ENCODE measurements at regions not wholly inside any gene's neighbourhood (a gene's known extent, or its start where the extent isn't known, plus 50 kb on each side); places are given as distances from the start of the nearest gene placed in this dataset.

DNA sequence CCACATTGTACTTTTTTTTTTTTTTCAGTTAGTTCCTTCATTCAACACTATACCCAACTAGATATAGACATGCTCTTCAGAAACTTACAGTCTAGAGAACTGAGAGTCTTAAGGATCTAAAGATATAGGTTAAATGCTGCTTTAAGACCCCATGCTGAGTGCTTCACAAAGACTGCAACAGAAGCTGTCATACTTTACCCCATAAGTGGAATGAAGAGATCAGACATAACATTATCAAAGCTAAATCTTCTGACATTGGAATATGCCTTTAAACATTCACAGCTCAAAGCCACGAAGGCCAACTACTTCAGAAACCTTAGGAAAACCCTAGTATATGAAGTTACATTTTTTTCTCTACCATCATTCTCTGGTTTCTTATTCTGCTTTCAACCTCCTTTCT is 666.4 kb downstream of the KCNT2 start:
- Histone ChIP-seq H3K4me3 (no peak overlapping the region), H3K36me3 (no peaks in the 10 kb centered on the region), H3K27me3 (no peaks in the 10 kb centered on the region), H3K9me3 (no peaks in the 10 kb centered on the region), H3K4me1 (no peaks in the 10 kb centered on the region), H3K27ac (no peak overlapping the region)
- no peak for ATAC-seq
- TF ChIP-seq POLR2A (IDR thresholded peaks at IDR 0.05), result no peak
- TF ChIP-seq, protein P1, sequence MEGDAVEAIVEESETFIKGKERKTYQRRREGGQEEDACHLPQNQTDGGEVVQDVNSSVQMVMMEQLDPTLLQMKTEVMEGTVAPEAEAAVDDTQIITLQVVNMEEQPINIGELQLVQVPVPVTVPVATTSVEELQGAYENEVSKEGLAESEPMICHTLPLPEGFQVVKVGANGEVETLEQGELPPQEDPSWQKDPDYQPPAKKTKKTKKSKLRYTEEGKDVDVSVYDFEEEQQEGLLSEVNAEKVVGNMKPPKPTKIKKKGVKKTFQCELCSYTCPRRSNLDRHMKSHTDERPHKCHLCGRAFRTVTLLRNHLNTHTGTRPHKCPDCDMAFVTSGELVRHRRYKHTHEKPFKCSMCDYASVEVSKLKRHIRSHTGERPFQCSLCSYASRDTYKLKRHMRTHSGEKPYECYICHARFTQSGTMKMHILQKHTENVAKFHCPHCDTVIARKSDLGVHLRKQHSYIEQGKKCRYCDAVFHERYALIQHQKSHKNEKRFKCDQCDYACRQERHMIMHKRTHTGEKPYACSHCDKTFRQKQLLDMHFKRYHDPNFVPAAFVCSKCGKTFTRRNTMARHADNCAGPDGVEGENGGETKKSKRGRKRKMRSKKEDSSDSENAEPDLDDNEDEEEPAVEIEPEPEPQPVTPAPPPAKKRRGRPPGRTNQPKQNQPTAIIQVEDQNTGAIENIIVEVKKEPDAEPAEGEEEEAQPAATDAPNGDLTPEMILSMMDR (IDR thresholded peaks at IDR 0.05 in 4 of 5, conservative IDR thresholded peaks at IDR 0.05 in 1 of 5), result no peak
- intact Hi-C loops (cut with DNase I; ENCODE audit: low total_unique reads), result no loop called here
- no peak for DNase-seq
- in situ Hi-C loops (cut with MboI; ENCODE audit: low sequenced_read_pairs in 4 of 4), result no loop called here

DNA sequence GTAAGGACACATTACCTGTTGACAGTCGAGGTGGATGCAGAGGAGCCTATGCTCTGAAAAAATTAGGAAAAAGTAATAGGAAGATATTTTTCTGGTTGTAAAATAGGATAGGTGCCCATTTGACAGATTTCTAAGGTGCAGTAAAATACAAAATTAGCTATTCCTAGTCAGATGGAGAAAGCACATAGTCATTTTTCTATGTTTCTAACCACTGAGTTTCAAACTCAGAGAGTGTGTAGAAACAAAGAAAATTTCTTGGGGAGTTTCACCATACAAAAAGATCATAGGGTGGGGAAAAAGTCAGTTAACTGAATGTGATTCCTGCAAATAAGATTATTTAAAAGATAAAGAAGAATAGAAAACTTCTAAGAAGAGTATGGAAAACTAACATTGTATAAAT is 666.9 kb downstream of the KCNT2 start:
- H3K27ac ChIP-seq, result no peak overlapping the region
- intact Hi-C loops (cut with DNase I; ENCODE audit: low total_unique reads) (no loop called here), in situ Hi-C loops (cut with MboI; ENCODE audit: low sequenced_read_pairs in 4 of 4) (no loop called here)
- no peak for TF ChIP-seq POLR2A (IDR thresholded peaks at IDR 0.05)
- TF ChIP-seq, protein P1 (IDR thresholded peaks at IDR 0.05 in 4 of 5, conservative IDR thresholded peaks at IDR 0.05 in 1 of 5), result no peak
- no peaks in the 10 kb centered on the region for H3K9me3 ChIP-seq
- no peaks in the 10 kb centered on the region for H3K36me3 ChIP-seq
- H3K4me1 ChIP-seq, result no peaks in the 10 kb centered on the region
- DNase-seq (no peak), ATAC-seq (no peak)
- no peaks in the 10 kb centered on the region for H3K27me3 ChIP-seq
- H3K4me3 ChIP-seq, result no peak overlapping the region

DNA sequence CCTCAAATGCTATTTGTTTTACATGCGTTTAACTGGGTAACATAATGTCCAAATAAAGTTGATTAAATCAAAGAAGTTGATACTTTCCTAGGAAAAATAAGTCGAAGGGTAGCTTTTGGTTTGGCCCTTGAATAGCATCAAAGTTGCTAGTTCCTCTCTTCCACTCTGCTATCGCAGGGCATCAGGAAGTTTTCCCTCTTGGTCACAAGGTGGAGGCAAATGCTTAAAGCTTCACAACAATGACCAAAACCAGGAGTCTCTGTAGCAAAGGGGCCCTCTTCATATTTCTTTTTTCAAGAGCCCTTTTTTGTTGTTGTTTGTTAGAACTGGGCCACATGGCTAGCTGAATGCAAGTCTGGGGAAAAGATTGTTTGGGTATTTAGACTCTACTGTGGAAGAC is 668.4 kb downstream of the KCNT2 start:
- no peak for DNase-seq
- Histone ChIP-seq H3K36me3 (no peaks in the 10 kb centered on the region), H3K4me1 (no peaks in the 10 kb centered on the region), H3K27ac (no peak overlapping the region), H3K4me3 (no peak overlapping the region), H3K27me3 (no peaks in the 10 kb centered on the region), H3K9me3 (no peaks in the 10 kb centered on the region)
- TF ChIP-seq, protein P1 (IDR thresholded peaks at IDR 0.05 in 4 of 5, conservative IDR thresholded peaks at IDR 0.05 in 1 of 5), result no peak
- no peak for TF ChIP-seq POLR2A (IDR thresholded peaks at IDR 0.05)
- no peak for ATAC-seq
- in situ Hi-C loops (cut with MboI; ENCODE audit: low sequenced_read_pairs in 4 of 4), result no loop called here
- intact Hi-C loops (cut with DNase I; ENCODE audit: low total_unique reads), result no loop called here

DNA sequence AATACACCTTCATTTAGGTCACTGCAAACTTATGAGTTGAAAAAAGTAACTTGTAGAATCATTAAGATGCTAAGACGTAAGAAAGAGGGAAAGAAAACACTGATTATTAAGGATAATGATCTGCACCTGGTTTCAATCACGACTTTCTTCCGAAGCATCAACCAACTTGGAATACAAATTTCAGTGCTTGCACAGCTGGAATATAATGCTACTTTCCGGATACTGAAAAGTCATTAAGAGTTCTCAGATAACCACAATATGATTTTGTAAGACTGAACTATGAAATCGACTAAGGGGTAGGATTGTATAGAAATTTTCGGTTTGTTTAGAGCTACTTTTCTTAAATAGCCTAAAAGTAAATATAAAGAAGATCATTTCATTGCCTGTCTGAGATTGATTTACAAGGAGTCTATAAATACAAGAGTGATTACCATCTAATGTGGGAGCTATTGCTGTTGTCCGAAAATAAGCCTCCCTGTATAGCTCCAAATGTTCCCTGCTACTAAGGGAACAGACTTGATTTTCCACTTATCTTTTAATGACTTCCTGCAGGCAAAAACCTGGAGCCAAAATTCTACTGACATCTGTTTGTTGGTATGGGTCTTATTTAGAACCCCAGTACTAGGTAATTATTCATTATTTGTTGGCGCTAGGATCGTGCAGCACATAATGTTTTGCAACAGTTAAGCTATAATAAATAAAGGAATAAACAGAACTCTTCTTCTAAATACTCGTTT is 673.3 kb downstream of the KCNT2 start:
- Histone ChIP-seq H3K36me3 (no peaks in the 10 kb centered on the region), H3K4me1 (no peaks in the 10 kb centered on the region), H3K27ac (no peak overlapping the region), H3K4me3 (no peak overlapping the region), H3K9me3 (no peaks in the 10 kb centered on the region), H3K27me3 (no peaks in the 10 kb centered on the region)
- in situ Hi-C loops (cut with MboI; ENCODE audit: low sequenced_read_pairs in 4 of 4), result no loop called here
- ATAC-seq (no peak), DNase-seq (no peak)
- intact Hi-C loops (cut with DNase I; ENCODE audit: low total_unique reads), result no loop called here
- no peak for TF ChIP-seq POLR2A (IDR thresholded peaks at IDR 0.05)
- TF ChIP-seq, protein P1 (IDR thresholded peaks at IDR 0.05 in 4 of 5, conservative IDR thresholded peaks at IDR 0.05 in 1 of 5), result no peak

DNA sequence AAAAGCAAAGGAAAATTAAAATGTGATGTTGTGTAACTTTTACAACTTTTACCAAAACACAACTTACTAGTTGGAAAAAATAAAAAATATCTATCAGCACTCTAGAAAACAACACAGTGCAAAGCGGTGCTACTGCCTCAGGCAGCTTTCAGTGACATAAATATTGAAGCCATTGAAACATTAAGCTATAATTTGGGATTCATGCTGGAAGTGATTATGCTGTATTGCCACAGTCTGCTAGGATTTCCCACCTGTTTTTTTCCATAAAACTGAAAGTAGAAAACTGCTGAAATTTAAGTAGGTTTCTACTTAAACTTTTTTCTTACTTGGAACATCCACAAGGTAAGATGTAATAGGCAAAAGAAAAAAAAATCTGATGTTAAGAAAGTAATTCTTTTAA is 674.4 kb downstream of the KCNT2 start:
- DNase-seq (no peak), ATAC-seq (no peak)
- H3K4me1 ChIP-seq, result no peaks in the 10 kb centered on the region
- intact Hi-C loops (cut with DNase I; ENCODE audit: low total_unique reads), result no loop called here
- no peak overlapping the region for H3K4me3 ChIP-seq
- in situ Hi-C loops (cut with MboI; ENCODE audit: low sequenced_read_pairs in 4 of 4), result no loop called here
- H3K9me3 ChIP-seq, result no peaks in the 10 kb centered on the region
- H3K27me3 ChIP-seq, result no peaks in the 10 kb centered on the region
- H3K36me3 ChIP-seq, result no peaks in the 10 kb centered on the region
- H3K27ac ChIP-seq, result no peak overlapping the region
- TF ChIP-seq, protein P1 (IDR thresholded peaks at IDR 0.05 in 4 of 5, conservative IDR thresholded peaks at IDR 0.05 in 1 of 5), result no peak
- TF ChIP-seq POLR2A (IDR thresholded peaks at IDR 0.05), result no peak
